ENCODE measurements at regions not wholly inside any gene's neighbourhood (a gene's known extent, or its start where the extent isn't known, plus 50 kb on each side); places are given as distances from the start of the nearest gene placed in this dataset.

- no peak for TF ChIP-seq POLR2A (IDR thresholded peaks at IDR 0.05; ENCODE audit: low read length)
- no peak for TF ChIP-seq GATA1 (IDR thresholded peaks at IDR 0.05; ENCODE audit: low read depth, low read length)
Observed at GRCh38 chr12:97778111-97778510, 315.5 kb downstream of the RMST start.
